Inflammatory macrophage treated with lipopolysaccharide for 4 hours (primary cell): ENCODE measurements at regions not wholly inside any gene's neighbourhood (a gene's known extent, or its start where the extent isn't known, plus 50 kb on each side); places are given as distances from the start of the nearest gene placed in this dataset.
"Not testable (repeated sequence)": the region's sequence is repeated elsewhere in the genome, so short reads cannot be mapped to it uniquely, and the experiment has no call there.

Experiments
- DNase-seq: peaks from one replicate; pipeline ENCODE4 v3.0.0-alpha.2; 2020

- no peak for DNase-seq
Observed at GRCh38 chr2:184993746-184994145, 395.4 kb downstream of the ZNF804A start.

GRCh38 chr2:185006481-185006880 lies 408.2 kb downstream of the ZNF804A start:
- DNase-seq, result no peak

- DNase-seq, result no peak
Observed at GRCh38 chr2:185012643-185013042, 414.3 kb downstream of the ZNF804A start.

- DNase-seq, result no peak
Observed at GRCh38 chr2:185014076-185014475, 415.7 kb downstream of the ZNF804A start.

- DNase-seq, result not testable (repeated sequence)
Observed at GRCh38 chr2:185025891-185026290, 427.6 kb downstream of the ZNF804A start.

GRCh38 chr2:185035906-185036305 lies 437.6 kb downstream of the ZNF804A start:
- DNase-seq, result no peak

- DNase-seq, result no peak
Observed at GRCh38 chr2:185044323-185044874, 446.1 kb downstream of the ZNF804A start.

- DNase-seq, result no peak
Observed at GRCh38 chr2:185050804-185051203, 452.5 kb downstream of the ZNF804A start.

GRCh38 chr2:185063761-185064160 lies 465.4 kb downstream of the ZNF804A start:
- no peak for DNase-seq

GRCh38 chr2:185066128-185066527 lies 467.8 kb downstream of the ZNF804A start:
- no peak for DNase-seq

GRCh38 chr2:185069107-185069506 lies 470.8 kb downstream of the ZNF804A start:
- no peak for DNase-seq

- no peak for DNase-seq
Observed at GRCh38 chr2:185074156-185074555, 475.8 kb downstream of the ZNF804A start.

- no peak for DNase-seq
Observed at GRCh38 chr2:185082749-185083148, 484.4 kb downstream of the ZNF804A start.

- DNase-seq, result no peak
Observed at GRCh38 chr2:185108588-185108987, 510.3 kb downstream of the ZNF804A start.

- DNase-seq, result no peak
Observed at GRCh38 chr2:185127412-185127811, 529.1 kb downstream of the ZNF804A start.

GRCh38 chr2:185128346-185128745 lies 530.0 kb downstream of the ZNF804A start:
- DNase-seq, result no peak

- DNase-seq, result no peak
Observed at GRCh38 chr2:185128996-185129395, 530.7 kb downstream of the ZNF804A start.

GRCh38 chr2:185130685-185131084 lies 532.4 kb downstream of the ZNF804A start:
- DNase-seq, result no peak

- no peak for DNase-seq
Observed at GRCh38 chr2:185132501-185133041, 534.2 kb downstream of the ZNF804A start.

GRCh38 chr2:185137700-185138099 lies 539.4 kb downstream of the ZNF804A start:
- DNase-seq, result no peak

GRCh38 chr2:185142677-185143076 lies 544.3 kb downstream of the ZNF804A start:
- DNase-seq, result no peak

- DNase-seq, result no peak
Observed at GRCh38 chr2:185144159-185144919, 546.0 kb downstream of the ZNF804A start.

- no peak for DNase-seq
Observed at GRCh38 chr2:185145316-185146121, 547.2 kb downstream of the ZNF804A start.

GRCh38 chr2:185147361-185147760 lies 549.0 kb downstream of the ZNF804A start:
- no peak for DNase-seq
